Stimulated activated CD4-positive, alpha-beta T cell treated with anti-CD3 and anti-CD28 coated beads, Interleukin-2, amount 100 ng/mL, for 48 hours (primary cell): ENCODE measurements at regions not wholly inside any gene's neighbourhood (a gene's known extent, or its start where the extent isn't known, plus 50 kb on each side); places are given as distances from the start of the nearest gene placed in this dataset.

ENCODE experiments used
- DNase-seq, 2 donors: peaks; one replicate each; pipeline ENCODE4 v3.0.0-alpha.2; 2020

- no peak for DNase-seq
Observed at GRCh38 chr16:64398793-64399192, 723.1 kb downstream of the CDH11 start.

- no peak for DNase-seq
Observed at GRCh38 chr16:64397945-64398508, 723.8 kb downstream of the CDH11 start.

DNA sequence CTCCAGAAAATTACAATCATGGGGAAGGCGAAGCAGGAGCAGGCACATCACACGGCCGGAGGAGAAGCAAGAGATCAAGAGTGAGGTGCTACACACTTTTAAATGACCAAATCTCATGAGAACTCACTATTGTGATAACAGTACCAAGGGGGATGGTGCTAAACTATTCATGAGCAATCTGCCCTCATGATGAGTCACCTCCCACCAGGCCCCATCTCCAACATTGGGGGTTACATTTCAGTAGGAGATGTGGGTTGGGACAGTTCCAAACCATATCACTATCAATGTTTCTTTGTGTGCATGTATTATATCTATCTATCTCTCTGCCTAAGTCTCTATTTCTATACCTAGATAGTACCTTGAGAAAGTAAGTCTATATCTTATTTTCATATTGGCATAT, 724.8 kb downstream of the CDH11 start:
- DNase-seq: no peak

DNA sequence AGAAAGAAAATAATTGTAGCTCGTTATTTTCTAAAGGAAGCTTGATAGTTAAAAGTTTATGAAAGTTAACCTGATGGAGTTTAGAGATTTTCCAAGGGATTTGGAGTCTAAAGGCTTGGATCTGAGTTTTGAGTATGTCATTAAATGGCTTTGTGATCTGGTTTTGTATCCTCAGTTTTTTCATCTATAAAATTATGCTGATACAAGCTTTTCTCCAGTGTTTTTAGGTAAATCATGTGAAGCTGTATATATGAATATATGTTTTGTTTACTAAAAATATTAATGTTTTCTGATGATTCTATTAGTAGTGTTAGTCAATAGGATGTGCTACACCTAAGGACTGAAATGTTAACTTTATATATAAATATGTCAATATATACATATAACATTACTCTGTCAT, 727.8 kb downstream of the CDH11 start:
- no peak for DNase-seq

DNA sequence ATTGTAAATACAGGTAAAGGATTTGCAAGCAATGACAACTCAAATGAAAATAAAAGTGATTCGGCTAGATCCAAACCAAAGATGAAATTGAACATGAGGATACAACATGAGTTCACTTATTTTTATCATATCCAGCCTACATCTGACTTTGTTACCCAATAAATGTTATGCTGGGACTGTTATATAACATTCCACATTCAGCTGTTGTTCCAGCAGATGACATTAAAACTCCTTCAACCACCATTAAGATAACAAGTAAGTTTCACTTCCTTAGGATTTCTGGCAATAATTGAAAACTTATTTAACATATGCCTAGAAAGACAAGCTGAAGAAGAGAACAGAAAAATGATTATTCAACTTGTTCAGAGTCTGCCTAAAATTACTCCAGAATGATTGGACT, 729.4 kb downstream of the CDH11 start:
- no peak for DNase-seq

DNA sequence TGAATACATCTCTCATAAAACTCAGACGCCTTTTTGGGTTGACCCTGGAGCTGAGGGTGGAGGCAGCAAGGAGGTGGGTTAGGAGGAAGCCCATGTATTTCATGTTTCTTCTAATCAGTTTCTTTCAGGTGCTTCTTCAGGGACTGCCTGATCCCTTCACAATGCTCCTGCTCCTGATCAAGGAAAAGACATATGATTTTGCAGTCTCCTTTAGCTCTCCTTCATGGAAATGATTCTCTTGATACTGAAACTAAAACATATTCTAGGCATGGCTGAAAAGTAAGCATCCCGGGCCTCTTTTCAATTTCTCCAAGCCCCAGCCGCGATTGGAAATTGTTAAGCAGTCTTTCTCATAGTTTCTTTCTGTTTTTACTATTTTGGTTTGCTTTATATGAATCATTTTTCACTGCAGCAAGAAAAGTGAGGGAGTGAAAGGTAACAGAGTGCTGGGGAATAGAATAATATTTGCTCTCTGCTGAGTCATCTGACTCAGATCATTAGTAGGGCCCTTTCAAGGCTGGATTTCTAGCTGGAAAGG, 730.7 kb downstream of the CDH11 start:
- DNase-seq: no peak

GRCh38 chr16:64390102-64390501, 731.8 kb downstream of the CDH11 start:
- no peak for DNase-seq

- DNase-seq: no peak
Observed at GRCh38 chr16:64384636-64385035, 737.2 kb downstream of the CDH11 start.

DNA sequence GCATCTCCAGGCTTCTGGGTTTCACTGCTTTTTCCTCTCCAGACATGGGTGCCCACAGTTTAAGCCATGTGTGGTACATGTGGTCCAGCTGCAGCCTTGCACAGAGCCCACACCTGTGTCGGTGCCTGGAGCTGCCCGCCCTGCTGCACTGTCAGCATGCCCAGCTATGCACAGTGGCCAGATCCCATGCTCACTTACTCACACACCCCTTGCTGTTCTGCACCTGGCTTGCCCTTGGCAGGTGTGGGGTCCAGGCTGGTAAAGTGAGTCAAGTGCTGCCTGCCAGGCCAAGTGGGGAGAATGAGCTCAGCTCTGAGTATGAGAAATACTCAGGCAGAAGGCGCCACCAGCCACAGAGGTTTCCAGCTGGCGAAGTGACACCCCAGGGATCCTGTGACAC, 739.9 kb downstream of the CDH11 start:
- DNase-seq: no peak

- DNase-seq: no peak
Observed at GRCh38 chr16:64380751-64381150, 741.1 kb downstream of the CDH11 start.

DNA sequence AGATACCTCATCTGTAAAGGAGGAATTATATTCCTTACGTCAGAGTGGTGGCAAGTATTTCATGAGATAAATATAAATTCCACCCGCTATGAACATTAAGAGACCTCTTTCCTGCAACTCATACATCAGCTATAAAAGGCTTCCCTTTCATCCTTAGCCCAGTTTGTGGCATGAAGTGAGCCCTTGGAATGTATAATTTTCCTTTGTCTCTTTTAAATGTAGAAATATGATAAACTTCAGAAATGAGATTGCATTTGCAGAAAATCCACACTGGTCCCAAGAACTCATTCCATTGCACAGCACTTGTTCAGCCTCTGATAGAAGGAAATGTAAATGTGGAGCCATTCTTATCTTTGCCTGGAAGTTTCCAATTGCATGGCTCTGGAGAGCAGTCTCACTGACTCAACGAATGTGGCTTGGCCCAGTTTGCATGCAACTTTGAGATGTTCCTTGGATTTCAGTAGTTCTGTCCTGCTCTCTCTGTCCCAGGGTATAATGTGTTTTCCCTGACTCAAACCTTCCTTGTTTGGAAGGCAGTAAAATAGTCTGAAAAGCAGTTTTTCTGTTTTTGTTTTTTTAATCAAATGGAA, 746.4 kb downstream of the CDH11 start:
- DNase-seq: no peak

DNA sequence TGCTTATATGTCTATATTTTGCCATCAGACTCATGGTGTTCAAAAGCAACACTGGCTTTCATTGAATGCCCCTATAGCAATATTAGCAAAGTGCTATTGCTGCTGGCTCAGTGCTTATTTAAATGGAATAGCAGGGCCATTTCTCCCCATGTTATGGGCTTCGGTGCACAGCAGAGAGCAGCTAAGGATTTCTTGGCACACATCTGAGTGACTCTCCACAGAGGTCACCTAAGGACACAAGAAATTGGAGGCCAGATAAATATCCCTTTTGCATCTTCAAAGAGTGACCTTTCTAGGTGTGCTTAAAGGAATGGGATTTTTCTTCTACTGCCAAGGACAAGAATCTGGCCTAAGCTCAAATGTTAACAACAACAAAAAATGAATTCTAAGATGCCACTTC, 751.8 kb downstream of the CDH11 start:
- no peak for DNase-seq

- DNase-seq: no peak
Observed at GRCh38 chr16:64365448-64365931, 756.4 kb downstream of the CDH11 start.

GRCh38 chr16:64364894-64365293, 757.0 kb downstream of the CDH11 start:
- no peak for DNase-seq

DNA sequence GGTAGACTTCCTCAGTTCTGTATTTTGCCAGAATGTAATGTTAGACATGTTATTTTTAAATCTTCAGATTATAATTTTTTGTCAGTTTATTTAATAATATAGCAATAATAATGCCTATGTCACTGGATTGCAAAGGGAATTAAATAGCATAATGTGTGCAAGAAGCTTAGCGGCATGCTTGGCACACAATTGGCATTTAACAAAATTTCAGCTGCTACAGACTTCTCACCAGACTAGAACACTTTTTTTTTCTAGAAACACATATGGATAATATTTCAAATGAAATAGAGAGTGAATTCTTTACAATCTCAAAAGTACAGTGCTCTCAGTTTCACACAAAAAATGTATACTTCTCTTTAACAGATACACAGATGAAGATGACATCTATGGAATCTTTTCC, 757.4 kb downstream of the CDH11 start:
- no peak for DNase-seq

DNA sequence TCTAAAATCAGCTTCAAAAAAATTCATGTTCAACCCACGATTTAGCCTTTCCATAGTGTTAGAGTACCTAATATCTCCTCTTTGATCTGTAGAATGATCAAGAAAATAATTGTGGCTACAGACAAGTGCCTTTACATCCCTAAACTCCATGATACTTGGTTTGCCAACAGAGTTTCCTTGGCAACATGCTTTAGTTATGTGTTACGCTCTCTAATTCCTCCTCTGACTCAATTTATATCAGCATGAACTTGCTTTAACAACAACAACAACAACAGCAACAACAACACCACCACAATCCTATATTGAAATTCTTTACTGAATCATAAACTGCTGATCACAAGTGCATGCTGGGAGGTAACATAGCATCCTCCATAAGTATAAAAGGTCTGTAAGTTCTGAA, 757.8 kb downstream of the CDH11 start:
- DNase-seq: no peak

- DNase-seq: no peak
Observed at GRCh38 chr16:64363039-64363438, 758.8 kb downstream of the CDH11 start.

- no peak for DNase-seq
Observed at GRCh38 chr16:64362193-64362592, 759.7 kb downstream of the CDH11 start.

- no peak for DNase-seq
Observed at GRCh38 chr16:64361753-64362152, 760.1 kb downstream of the CDH11 start.

- DNase-seq: no peak
Observed at GRCh38 chr16:64358291-64358690, 763.6 kb downstream of the CDH11 start.

GRCh38 chr16:64356267-64356666, 765.6 kb downstream of the CDH11 start:
- no peak for DNase-seq

DNA sequence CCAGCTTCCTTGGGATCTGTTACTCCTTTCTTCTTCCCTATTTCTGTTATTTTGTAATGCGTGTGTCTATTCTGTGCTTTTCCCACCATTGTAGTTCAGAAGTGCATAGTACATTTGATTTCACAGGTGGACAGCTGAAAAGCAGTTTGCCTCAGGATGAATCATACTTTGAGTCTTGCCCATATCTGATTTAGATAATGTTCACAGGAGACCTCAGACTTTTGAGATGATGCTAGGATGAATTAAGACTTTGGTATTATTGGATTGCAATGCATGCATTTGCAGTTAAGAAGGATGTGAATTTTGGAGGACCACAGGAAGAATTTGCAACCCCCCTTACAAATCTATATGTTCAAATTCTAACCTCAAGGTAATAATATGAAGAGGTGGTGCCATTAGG, 769.6 kb downstream of the CDH11 start:
- DNase-seq: no peak

DNA sequence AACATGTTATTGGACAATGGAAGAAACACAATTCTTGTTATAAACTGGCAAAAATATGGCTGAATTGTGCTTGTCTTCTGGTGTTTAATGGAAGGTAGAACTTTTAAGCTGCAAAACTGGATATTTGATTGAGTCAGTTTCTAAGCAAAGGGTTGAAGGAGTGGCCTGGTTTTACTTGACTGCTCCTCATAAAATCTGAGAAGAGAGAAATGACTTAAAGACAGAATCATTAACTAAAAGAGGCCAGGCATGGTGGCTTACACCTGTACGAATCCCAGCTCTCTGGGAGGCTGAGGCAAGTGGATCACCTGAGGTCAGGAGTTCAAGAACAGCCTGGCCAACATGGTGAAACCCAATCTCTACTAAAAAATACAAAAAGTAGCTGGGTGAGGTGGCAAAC, 770.7 kb downstream of the CDH11 start:
- DNase-seq: no peak

- no peak for DNase-seq
Observed at GRCh38 chr16:64346080-64346479, 775.8 kb downstream of the CDH11 start.

GRCh38 chr16:64345142-64345541, 776.7 kb downstream of the CDH11 start:
- DNase-seq: no peak
